Mesodermal cell (in vitro differentiated cells): ENCODE measurements at regions not wholly inside any gene's neighbourhood (a gene's known extent, or its start where the extent isn't known, plus 50 kb on each side); places are given as distances from the start of the nearest gene placed in this dataset.

Source experiments
- H3K27ac ChIP-seq: 2 replicates; pipeline ENCODE4 v1.7.0; 2013; ENCODE audit warnings: mild to moderate bottlenecking, low read depth, low read length, moderate library complexity; ENCODE audit not compliant: severe bottlenecking
- H3K36me3 ChIP-seq: 2 replicates; pipeline ENCODE4 v1.7.1; 2013; ENCODE audit warnings: mild to moderate bottlenecking, low read length, moderate library complexity; ENCODE audit not compliant: control insufficient read depth, insufficient read depth
- H3K4me1 ChIP-seq: one replicate; pipeline ENCODE4 v1.7.1; 2013; ENCODE audit warnings: mild to moderate bottlenecking, low read length; ENCODE audit not compliant: insufficient read depth, control insufficient read depth, poor library complexity, severe bottlenecking
- H3K4me3 ChIP-seq: 2 replicates; pipeline ENCODE4 v1.7.0; 2013; ENCODE audit warnings: low read length, control low read depth, mild to moderate bottlenecking; ENCODE audit not compliant: insufficient read depth, poor library complexity, severe bottlenecking; ENCODE audit errors: extremely low read depth
- H3K9me3 ChIP-seq: 2 replicates; pipeline ENCODE4 v1.7.1; 2013; ENCODE audit warnings: mild to moderate bottlenecking, low read length, moderate library complexity; ENCODE audit not compliant: control insufficient read depth
- WGBS, 2 experiments: methylation state at CpG; one replicate each; pipeline ENCODE4 v1.1.5; 2013; ENCODE audit warnings: missing lambda C conversion rate in 2 of 2; ENCODE audit not compliant: insufficient coverage in 2 of 2; 5-methylcytosine and 5-hydroxymethylcytosine counted together

DNA sequence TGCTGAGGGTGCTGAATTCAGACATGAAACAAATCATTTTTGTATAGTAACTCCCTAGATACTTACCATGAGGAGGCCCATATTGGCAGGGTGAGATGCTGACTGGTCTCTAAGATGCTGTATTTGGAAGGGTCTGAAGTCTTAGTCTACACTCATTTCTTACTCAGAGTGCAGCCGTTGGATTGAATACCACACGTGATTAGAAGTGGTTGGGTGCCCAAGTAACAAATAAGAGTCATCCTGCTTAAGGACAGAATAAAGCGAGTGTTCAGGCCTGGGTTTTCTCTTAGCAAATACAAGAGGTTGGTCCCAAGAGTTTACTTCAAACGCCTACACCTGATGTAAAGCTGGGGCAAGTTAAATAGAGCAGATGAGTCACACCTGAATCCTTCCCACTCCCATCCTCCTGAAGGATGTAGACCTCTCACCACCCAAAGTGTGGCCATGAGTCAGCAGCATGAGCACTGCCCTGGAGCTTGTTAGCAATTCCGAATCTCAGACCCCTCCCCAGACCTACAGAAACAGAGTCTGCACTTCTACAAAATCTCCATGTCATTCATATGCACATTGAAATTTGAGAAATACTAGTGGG lies 284.6 kb upstream of the CDH5 start:
- Histone ChIP-seq H3K27ac (no peak overlapping the region), H3K9me3 (no peaks in the 10 kb centered on the region), H3K4me1 (no peaks in the 10 kb centered on the region), H3K4me3 (no peak overlapping the region), H3K36me3 (no peaks in the 10 kb centered on the region)
- 49 to 50% methylated on average over 1 to 3 of the region's 5 CpGs for WGBS, 2 experiments

DNA sequence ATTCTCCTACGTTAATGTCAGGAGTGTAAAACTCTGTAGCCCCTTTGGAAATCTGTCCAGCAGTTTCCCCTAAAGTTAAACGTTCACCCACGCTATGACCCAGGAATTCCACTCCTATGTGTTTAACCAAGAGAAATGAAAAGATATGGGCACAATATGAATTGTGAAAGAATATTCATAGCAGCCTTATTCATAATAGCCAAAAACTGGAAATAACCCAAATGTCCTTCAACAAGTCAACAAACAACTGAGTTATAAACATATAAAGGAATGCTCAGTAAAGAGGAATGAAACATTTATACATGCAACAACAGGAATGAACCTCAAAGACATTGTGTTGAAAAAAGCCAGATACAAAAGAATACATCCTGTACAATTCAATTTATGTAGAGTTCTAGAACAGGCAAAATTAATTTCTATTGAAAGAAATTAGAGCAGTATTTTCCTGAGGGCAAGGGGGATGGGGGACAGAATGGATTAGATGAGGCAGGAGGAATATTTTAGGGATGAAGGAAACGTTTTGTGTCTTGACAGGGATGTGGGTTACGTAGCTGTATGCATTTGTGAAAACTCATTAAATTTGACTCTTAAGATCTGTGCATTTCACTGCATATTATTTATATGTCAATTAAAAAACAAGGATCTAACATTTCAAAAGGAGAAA lies 286.7 kb upstream of the CDH5 start:
- Histone ChIP-seq H3K27ac (no peak overlapping the region), H3K9me3 (no peaks in the 10 kb centered on the region), H3K36me3 (no peaks in the 10 kb centered on the region), H3K4me3 (no peak overlapping the region), H3K4me1 (no peaks in the 10 kb centered on the region)
- WGBS, 2 experiments = 83 to 85% methylated on average over 1 to 4 of the region's 5 CpGs

DNA sequence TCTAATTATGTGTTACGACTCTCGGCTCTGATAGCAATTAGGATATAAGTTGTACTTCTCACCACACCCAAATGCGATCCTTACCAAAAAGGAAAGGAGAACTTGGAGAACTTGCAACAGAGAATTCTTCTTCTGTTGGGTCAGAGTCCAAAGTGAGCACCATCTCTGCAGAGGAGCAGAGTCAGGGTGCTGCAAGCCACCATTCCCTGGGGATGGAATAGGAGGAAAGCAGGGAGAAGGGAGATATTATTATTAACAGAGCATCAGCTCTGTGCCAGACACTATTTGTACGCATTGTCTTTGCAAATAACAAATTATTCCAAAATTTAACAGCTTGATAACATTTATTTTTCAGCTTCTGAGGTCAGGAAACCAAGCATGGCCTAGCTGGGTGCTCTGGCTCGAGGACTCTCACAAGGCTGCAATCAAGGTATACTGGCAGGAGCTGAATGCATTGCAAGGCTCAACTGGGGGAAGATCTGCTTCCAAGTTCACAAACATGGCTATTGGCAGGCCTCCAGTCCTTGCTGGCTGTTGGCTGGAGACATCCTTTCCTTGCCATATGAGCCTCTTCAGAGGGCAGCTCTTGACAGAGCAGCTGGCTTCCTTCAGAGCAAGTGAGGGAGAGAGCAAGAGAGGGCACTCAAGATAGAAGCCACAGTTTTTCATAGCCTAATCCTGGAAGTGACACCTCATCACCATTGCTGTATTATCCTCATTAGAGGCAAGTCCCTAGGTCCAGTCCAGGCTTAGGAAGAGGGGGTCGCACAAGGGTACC lies 296.2 kb upstream of the CDH5 start:
- 96 to 97% methylated on average over 3 of the region's 6 CpGs for WGBS, 2 experiments
- Histone ChIP-seq H3K9me3 (no peaks in the 10 kb centered on the region), H3K36me3 (no peaks in the 10 kb centered on the region), H3K27ac (no peak overlapping the region), H3K4me1 (no peaks in the 10 kb centered on the region), H3K4me3 (no peak overlapping the region)

DNA sequence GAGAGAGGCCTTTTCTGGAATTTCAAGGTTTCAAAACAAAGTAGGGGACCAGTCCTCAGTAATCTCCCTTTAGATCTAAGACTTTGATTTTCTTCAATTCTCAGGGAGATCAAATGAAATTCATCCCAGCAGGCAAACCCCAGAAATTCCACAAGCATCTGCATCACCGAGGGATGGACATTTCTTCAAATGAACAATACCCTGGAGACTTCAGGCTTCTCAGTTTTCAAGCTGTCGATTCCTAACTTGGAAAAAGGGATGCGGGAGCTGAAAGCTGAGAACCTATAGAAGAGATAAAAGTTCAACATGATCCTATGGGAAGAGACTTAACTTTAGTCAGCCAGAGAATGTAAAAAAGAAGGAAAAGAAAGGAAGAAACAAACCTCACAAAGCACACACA lies 296.9 kb upstream of the CDH5 start:
- H3K36me3 ChIP-seq = no peaks in the 10 kb centered on the region
- H3K9me3 ChIP-seq = no peaks in the 10 kb centered on the region
- 80% methylated on average over 2 of the region's 3 CpGs; no CpG with 5 or more reads in 1 of the 2 experiments for WGBS, 2 experiments
- H3K4me3 ChIP-seq = no peak overlapping the region
- H3K4me1 ChIP-seq = no peaks in the 10 kb centered on the region
- no peak overlapping the region for H3K27ac ChIP-seq

DNA sequence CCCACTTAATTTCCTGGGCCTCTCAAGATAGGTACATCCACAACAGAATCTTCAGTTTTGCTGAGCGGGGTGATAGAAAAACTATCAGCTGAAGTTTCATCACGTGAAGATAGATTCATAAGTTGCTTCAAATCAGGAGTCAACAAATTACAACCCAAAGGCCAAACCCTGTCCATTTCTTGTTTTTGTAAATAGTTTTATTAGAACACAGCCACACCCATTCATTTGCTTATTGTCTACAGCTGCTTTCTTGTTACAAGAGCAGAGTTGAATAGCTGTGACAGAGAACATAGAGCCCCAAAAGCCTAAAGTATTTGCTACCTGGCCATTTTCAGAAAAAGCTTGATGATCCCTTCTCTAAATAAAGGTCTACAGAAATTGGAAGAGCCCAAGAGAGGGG lies 300.1 kb upstream of the CDH5 start:
- Histone ChIP-seq H3K4me1 (no peaks in the 10 kb centered on the region), H3K36me3 (no peaks in the 10 kb centered on the region), H3K4me3 (no peak overlapping the region), H3K9me3 (no peaks in the 10 kb centered on the region), H3K27ac (no peak overlapping the region)
- WGBS, 2 experiments = 80 to 88% methylated on average over 1 of the region's 2 CpGs

DNA sequence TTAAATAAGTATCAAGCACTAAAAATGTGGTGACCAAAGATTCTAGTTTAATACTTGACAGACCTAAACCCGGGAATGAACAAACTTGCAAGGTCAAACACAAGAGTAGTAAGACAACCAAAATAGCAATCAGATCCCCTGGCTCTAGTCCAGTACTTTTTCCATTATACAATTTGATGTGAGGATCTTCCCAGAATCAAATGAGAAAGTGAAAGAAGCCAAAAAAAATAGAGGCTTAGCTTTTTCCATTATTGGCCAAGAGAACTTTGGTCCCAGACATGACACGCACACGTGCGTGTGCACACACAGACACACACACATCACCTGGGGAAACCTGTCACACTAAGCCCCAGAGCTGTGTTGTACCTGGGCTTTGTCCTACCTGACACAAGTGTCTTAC lies 300.6 kb upstream of the CDH5 start:
- 100% methylated on average over 3 of the region's 4 CpGs for WGBS, 2 experiments
- H3K9me3 ChIP-seq = no peaks in the 10 kb centered on the region
- no peak overlapping the region for H3K4me3 ChIP-seq
- H3K4me1 ChIP-seq = no peaks in the 10 kb centered on the region
- H3K36me3 ChIP-seq = no peaks in the 10 kb centered on the region
- H3K27ac ChIP-seq = no peak overlapping the region

DNA sequence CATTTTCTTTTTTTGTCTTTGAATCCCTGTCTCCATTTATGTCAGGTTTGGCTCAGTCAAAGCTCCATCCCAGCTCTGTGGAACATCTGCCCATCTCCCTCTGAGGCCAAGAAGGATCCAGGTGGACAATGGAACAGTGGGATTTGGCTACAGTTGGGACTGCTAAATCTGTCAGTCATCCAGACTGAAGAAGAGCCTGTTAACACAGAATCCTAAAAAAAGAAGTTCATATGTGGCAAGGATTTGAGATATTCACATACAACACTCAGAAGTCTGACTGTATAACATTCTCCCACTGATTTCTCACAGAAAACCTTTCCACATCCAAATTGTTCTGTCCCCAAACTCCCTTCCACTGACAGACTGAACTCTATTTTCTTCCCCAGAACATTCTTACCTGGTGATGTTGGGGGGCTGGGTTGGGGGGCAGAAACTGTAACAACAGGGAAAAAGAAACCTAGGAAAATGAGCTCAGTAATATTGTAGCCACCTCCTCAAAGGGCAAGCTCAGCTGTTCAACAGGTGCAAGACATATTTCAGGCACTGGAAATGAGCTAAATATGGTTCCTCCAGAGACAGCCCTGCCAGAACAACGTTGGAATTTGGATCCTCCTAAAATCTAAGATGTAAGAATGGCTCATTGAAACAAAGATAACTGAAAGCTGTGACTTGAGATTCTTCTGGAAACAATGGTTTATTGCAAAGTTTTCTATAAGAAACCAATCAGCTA lies 301.5 kb upstream of the CDH5 start:
- Histone ChIP-seq H3K9me3 (no peaks in the 10 kb centered on the region), H3K36me3 (no peaks in the 10 kb centered on the region), H3K4me3 (no peak overlapping the region), H3K27ac (no peak overlapping the region), H3K4me1 (no peaks in the 10 kb centered on the region)
- 71 to 78% methylated on average over 1 of the region's 1 CpG for WGBS, 2 experiments

DNA sequence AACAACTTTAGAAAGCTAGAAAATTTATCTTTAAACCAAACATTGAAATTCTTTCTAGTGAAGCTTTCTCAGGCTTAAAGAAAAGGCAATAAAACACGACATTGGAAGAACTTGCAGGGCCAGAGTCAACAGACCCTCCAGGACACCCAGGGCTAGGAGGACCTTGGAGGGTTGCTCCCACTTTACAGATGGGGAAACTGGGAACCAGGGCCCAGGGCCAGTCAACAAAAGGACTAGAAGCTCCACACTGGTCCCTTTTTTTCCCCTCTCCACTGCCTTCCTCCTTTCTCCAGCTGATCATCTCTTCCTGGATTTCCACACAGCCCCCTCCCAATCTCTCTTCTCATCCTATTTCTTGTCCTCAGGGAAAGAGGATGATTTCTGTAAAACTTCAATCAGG lies 307.7 kb upstream of the CDH5 start:
- WGBS, 2 experiments = 89 to 90% methylated on average over 1 of the region's 1 CpG
- H3K27ac ChIP-seq = no peak overlapping the region

DNA sequence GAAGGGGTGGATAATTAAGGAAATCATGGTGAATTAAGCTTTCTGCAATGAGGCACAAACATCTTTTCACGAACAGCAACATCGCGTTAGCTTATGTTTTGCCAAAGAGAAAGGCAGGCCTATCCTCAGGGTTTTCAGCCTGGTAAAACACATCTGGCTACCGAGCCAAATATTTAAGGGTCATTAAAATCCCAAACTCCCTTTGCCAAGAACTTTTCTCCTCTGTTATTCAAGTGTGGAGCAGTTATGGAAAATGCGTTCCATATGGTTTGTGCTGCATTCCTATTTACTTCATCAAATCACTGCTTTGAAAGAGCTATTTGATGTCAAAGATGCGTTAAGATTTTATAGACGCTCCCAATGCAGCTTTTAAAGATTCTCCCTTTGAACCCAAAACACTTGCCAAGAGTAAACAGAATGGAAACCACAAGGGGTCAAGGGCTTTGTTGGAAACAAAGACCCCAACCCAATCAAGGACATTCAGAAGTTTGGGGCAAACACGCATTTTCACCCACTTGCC lies 308.3 kb upstream of the CDH5 start:
- Histone ChIP-seq H3K4me3 (no peak overlapping the region), H3K27ac (no peak overlapping the region), H3K36me3 (no peaks in the 10 kb centered on the region), H3K4me1 (no peaks in the 10 kb centered on the region), H3K9me3 (no peaks in the 10 kb centered on the region)
- WGBS, 2 experiments = 92% methylated on average over 4 of the region's 8 CpGs

More for the DNA sequence above, 307.7 kb upstream of the CDH5 start:
- H3K36me3 ChIP-seq = no peaks in the 10 kb centered on the region
- no peaks in the 10 kb centered on the region for H3K4me1 ChIP-seq
- no peak overlapping the region for H3K4me3 ChIP-seq
- H3K9me3 ChIP-seq = no peaks in the 10 kb centered on the region

DNA sequence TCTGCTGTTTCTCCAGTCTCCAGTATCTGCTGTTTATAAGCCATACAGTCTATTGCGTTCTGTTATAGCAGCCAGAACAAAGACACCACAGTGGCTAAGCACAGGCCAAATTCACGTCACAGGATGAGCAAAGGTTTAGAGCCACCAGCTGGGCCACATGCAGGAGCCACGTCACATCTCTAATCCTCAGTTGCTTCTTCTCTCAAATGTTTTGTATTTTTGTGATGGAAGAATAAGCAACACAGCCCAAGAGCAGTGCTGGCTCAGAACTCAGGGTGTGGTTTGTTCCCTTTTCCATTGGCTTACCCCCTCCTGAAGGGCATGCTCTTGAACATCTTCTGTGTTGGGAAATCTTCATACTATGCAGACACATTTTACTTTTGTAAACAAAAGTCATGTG lies 309.4 kb upstream of the CDH5 start:
- Histone ChIP-seq H3K27ac (no peak overlapping the region), H3K4me3 (no peak overlapping the region), H3K4me1 (no peaks in the 10 kb centered on the region), H3K36me3 (no peaks in the 10 kb centered on the region), H3K9me3 (no peaks in the 10 kb centered on the region)
- WGBS, 2 experiments = 79 to 83% methylated on average over 3 of the region's 3 CpGs
